ENCODE measurements at regions not wholly inside any gene's neighbourhood (a gene's known extent, or its start where the extent isn't known, plus 50 kb on each side); places are given as distances from the start of the nearest gene placed in this dataset.

DNA sequence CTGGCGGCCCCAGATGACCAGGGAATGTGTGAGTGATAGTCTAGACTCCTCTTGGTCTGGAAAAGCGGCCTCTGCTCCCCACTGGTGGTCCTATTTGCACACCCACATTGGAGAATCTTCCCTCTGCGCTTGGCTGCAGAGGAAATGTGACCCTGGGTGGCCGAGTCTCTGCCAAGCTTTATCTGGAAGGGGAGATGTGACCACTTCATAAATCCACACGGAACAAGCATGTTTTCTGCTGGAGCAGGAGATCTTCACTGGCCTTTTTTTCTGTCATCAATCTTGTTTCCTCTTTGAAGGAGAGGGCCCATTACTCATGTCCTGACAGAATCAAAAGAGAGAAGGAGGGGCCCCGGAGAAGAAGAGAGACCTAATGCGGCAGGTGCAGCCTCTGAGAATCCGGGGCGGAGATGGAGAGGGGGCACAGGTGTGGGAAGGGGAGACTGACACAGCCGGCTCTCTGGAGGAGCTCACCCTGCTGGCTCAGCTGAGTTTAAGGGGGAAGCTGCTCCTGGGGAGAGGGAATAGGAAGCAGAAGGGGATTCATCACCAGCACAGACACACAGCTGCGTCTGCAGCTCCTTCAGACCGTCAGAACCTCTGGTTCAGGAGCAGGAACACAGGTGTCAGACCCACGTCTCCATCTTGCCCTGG is 116.3 kb downstream of the SOX9 start:
- TF ChIP-seq ESRRG (CRISPR knock-in tag; IDR thresholded peaks at IDR 0.05) (no peak), SNAI2 (CRISPR knock-in tag; IDR thresholded peaks at IDR 0.05) (no peak), RARB (CRISPR knock-in tag; IDR thresholded peaks at IDR 0.05) (no peak), ZNF70 (CRISPR knock-in tag; IDR thresholded peaks at IDR 0.05) (no peak), TOX (CRISPR knock-in tag; IDR thresholded peaks at IDR 0.05; ENCODE audit: borderline replicate concordance) (no peak), ARNTL (CRISPR knock-in tag; IDR thresholded peaks at IDR 0.05; ENCODE audit: borderline replicate concordance, low read depth) (no peak), ZC3H10 (CRISPR knock-in tag; IDR thresholded peaks at IDR 0.05) (no peak), BACH2 (CRISPR knock-in tag; IDR thresholded peaks at IDR 0.05; ENCODE audit: borderline replicate concordance) (no peak)
- TF ChIP-seq, protein P1, sequence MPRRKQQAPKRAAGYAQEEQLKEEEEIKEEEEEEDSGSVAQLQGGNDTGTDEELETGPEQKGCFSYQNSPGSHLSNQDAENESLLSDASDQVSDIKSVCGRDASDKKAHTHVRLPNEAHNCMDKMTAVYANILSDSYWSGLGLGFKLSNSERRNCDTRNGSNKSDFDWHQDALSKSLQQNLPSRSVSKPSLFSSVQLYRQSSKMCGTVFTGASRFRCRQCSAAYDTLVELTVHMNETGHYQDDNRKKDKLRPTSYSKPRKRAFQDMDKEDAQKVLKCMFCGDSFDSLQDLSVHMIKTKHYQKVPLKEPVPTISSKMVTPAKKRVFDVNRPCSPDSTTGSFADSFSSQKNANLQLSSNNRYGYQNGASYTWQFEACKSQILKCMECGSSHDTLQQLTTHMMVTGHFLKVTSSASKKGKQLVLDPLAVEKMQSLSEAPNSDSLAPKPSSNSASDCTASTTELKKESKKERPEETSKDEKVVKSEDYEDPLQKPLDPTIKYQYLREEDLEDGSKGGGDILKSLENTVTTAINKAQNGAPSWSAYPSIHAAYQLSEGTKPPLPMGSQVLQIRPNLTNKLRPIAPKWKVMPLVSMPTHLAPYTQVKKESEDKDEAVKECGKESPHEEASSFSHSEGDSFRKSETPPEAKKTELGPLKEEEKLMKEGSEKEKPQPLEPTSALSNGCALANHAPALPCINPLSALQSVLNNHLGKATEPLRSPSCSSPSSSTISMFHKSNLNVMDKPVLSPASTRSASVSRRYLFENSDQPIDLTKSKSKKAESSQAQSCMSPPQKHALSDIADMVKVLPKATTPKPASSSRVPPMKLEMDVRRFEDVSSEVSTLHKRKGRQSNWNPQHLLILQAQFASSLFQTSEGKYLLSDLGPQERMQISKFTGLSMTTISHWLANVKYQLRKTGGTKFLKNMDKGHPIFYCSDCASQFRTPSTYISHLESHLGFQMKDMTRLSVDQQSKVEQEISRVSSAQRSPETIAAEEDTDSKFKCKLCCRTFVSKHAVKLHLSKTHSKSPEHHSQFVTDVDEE (CRISPR knock-in tag; IDR thresholded peaks at IDR 0.05) = no peak
- TF ChIP-seq, protein P2, sequence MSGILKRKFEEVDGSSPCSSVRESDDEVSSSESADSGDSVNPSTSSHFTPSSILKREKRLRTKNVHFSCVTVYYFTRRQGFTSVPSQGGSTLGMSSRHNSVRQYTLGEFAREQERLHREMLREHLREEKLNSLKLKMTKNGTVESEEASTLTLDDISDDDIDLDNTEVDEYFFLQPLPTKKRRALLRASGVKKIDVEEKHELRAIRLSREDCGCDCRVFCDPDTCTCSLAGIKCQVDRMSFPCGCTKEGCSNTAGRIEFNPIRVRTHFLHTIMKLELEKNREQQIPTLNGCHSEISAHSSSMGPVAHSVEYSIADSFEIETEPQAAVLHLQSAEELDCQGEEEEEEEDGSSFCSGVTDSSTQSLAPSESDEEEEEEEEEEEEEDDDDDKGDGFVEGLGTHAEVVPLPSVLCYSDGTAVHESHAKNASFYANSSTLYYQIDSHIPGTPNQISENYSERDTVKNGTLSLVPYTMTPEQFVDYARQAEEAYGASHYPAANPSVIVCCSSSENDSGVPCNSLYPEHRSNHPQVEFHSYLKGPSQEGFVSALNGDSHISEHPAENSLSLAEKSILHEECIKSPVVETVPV (CRISPR knock-in tag; IDR thresholded peaks at IDR 0.05) = no peak
- peak; percentile 26; the same call in 2 of the 3 replicates for ATAC-seq

DNA sequence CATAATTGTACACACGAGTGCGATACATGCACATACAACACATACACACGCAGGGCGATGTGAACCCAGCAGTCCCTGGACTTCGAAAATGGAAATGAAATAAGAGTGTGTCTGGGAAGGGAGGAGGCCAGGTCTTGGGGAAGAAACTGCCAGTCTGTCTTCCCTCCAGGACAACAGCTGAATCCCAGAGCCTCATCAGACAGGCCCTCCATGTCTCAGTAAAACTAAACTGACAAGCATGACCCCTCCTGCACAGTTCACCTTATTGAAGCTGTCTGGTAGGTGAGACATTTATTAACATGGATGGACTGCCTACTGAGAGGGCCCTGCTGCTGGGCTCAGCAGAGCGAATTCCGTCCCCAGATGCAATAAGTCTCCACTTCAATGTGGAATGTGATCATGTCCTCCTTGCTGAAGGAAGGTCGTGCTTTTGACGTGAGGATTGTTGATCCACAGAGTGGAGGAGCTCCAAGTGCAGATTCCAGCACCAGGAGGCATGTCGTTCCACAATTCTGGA is 117.4 kb downstream of the SOX9 start:
- ATAC-seq = no peak; the same call in 2 of the 3 replicates
- TF ChIP-seq RARB (CRISPR knock-in tag; IDR thresholded peaks at IDR 0.05) (no peak), ESRRG (CRISPR knock-in tag; IDR thresholded peaks at IDR 0.05) (no peak), ZNF70 (CRISPR knock-in tag; IDR thresholded peaks at IDR 0.05) (no peak), OSR1 (CRISPR knock-in tag; IDR thresholded peaks at IDR 0.05) (no peak), CSDC2 (CRISPR knock-in tag; IDR thresholded peaks at IDR 0.05) (no peak), ZFP30 (CRISPR knock-in tag; IDR thresholded peaks at IDR 0.05) (no peak), ZNF565 (CRISPR knock-in tag; conservative IDR thresholded peaks at IDR 0.05; ENCODE audit: low read depth) (no peak), ISL1 (CRISPR knock-in tag; IDR thresholded peaks at IDR 0.05) (no peak), ARNTL (CRISPR knock-in tag; IDR thresholded peaks at IDR 0.05; ENCODE audit: borderline replicate concordance, low read depth) (no peak), GLIS3 (CRISPR knock-in tag; IDR thresholded peaks at IDR 0.05) (no peak), SNAI2 (CRISPR knock-in tag; IDR thresholded peaks at IDR 0.05) (no peak), ZC3H10 (CRISPR knock-in tag; IDR thresholded peaks at IDR 0.05) (no peak)
- TF ChIP-seq, protein P2 (CRISPR knock-in tag; IDR thresholded peaks at IDR 0.05) = no peak
- TF ChIP-seq, protein P3, sequence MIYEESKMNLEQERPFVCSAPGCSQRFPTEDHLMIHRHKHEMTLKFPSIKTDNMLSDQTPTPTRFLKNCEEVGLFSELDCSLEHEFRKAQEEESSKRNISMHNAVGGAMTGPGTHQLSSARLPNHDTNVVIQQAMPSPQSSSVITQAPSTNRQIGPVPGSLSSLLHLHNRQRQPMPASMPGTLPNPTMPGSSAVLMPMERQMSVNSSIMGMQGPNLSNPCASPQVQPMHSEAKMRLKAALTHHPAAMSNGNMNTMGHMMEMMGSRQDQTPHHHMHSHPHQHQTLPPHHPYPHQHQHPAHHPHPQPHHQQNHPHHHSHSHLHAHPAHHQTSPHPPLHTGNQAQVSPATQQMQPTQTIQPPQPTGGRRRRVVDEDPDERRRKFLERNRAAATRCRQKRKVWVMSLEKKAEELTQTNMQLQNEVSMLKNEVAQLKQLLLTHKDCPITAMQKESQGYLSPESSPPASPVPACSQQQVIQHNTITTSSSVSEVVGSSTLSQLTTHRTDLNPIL (CRISPR knock-in tag; IDR thresholded peaks at IDR 0.05; ENCODE audit: low read depth) = no peak
- TF ChIP-seq, protein P4, sequence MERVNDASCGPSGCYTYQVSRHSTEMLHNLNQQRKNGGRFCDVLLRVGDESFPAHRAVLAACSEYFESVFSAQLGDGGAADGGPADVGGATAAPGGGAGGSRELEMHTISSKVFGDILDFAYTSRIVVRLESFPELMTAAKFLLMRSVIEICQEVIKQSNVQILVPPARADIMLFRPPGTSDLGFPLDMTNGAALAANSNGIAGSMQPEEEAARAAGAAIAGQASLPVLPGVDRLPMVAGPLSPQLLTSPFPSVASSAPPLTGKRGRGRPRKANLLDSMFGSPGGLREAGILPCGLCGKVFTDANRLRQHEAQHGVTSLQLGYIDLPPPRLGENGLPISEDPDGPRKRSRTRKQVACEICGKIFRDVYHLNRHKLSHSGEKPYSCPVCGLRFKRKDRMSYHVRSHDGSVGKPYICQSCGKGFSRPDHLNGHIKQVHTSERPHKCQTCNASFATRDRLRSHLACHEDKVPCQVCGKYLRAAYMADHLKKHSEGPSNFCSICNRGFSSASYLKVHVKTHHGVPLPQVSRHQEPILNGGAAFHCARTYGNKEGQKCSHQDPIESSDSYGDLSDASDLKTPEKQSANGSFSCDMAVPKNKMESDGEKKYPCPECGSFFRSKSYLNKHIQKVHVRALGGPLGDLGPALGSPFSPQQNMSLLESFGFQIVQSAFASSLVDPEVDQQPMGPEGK (CRISPR knock-in tag; IDR thresholded peaks at IDR 0.05; ENCODE audit: borderline replicate concordance) = no peak

DNA sequence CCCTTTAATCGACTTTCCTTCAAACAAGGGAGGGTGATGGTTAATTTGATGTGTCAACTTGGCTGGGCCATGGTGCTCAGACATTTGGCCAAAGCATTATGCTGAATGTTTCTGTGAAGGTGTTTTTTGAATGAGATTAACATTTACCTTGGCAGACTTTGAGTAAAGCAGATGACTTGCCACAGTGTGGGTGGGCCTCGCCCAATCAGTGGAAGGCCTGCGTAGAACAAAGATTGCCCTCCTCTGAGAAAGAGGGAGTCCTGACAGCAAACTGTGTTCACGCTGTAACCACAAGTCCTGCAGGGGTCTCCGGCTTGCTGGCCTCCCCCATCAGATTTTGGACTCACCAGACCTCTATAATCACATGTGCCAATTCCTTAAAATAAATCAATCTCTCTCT is 118.7 kb downstream of the SOX9 start:
- TF ChIP-seq, protein P5, sequence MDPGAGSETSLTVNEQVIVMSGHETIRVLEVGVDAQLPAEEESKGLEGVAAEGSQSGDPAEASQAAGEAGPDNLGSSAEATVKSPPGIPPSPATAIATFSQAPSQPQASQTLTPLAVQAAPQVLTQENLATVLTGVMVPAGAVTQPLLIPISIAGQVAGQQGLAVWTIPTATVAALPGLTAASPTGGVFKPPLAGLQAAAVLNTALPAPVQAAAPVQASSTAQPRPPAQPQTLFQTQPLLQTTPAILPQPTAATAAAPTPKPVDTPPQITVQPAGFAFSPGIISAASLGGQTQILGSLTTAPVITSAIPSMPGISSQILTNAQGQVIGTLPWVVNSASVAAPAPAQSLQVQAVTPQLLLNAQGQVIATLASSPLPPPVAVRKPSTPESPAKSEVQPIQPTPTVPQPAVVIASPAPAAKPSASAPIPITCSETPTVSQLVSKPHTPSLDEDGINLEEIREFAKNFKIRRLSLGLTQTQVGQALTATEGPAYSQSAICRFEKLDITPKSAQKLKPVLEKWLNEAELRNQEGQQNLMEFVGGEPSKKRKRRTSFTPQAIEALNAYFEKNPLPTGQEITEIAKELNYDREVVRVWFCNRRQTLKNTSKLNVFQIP (CRISPR knock-in tag; IDR thresholded peaks at IDR 0.05; ENCODE audit: borderline replicate concordance, low read depth) = no peak
- peak; percentile 92 for TF ChIP-seq ZNF8 (CRISPR knock-in tag; IDR thresholded peaks at IDR 0.05)
- ATAC-seq = no peak
